Calu3 (cell line): ENCODE measurements at regions not wholly inside any gene's neighbourhood (a gene's known extent, or its start where the extent isn't known, plus 50 kb on each side); places are given as distances from the start of the nearest gene placed in this dataset.

Experiments used
- BruUV-seq: library from RNA; stranded (reverse); fragments of 400-500 nt; replicated peaks from 2 replicates; lab custom pipeline; 2021; lab: Mats Ljungman, UMichigan
- CTCF ChIA-PET: fragments of 300-600 bp; sonication (Branson Sonifier 250); formaldehyde crosslinking; loops from one replicate; lab custom pipeline; 2022; ENCODE audit warnings: antibody characterized with exemption; lab: Charles Lee
- DNase-seq: peaks from one replicate; pipeline ENCODE4 v3.0.0; 2022
- H3K27ac Mint-ChIP-seq: one replicate; pipeline ENCODE4 v1.8.0; 2022; ENCODE audit warnings: mixed read lengths; ENCODE audit not compliant: unreplicated experiment
- H3K27me3 Mint-ChIP-seq: one replicate; pipeline ENCODE4 v1.8.0; 2022; ENCODE audit warnings: mixed read lengths; ENCODE audit not compliant: unreplicated experiment
- H3K36me3 Mint-ChIP-seq: one replicate; pipeline ENCODE4 v1.8.0; 2022; ENCODE audit warnings: mild to moderate bottlenecking, moderate library complexity, mixed read lengths; ENCODE audit not compliant: insufficient read depth, unreplicated experiment
- H3K4me1 Mint-ChIP-seq: one replicate; pipeline ENCODE4 v1.8.0; 2022; ENCODE audit warnings: mild to moderate bottlenecking, low read depth, mixed read lengths; ENCODE audit not compliant: unreplicated experiment
- H3K4me3 Mint-ChIP-seq: one replicate; pipeline ENCODE4 v1.8.0; 2022; ENCODE audit warnings: mild to moderate bottlenecking, low read depth, moderate library complexity, mixed read lengths; ENCODE audit not compliant: unreplicated experiment
- H3K9me3 Mint-ChIP-seq: one replicate; pipeline ENCODE4 v1.8.0; 2022; ENCODE audit warnings: low read depth, mixed read lengths; ENCODE audit not compliant: unreplicated experiment
- CTCF ChIP-seq: fragments of 200-600 bp; IDR thresholded peaks from one replicate; pipeline ENCODE4 v1.8.0; 2022; ENCODE audit warnings: antibody characterized with exemption; ENCODE audit not compliant: unreplicated experiment
- intact Hi-C: fragments of 100-400 bp; cut with micrococcal nuclease; formaldehyde crosslinking; loops from one replicate; pipeline ENCODE4 v1.10.0; 2022; ENCODE audit not compliant: unreplicated experiment

GRCh38 chr1:241447031-241447644 is 72.4 kb downstream of the FH start:
- Mint-ChIP-seq H3K36me3 (no peaks in the 10 kb centered on the region), H3K27ac (no peak overlapping the region), H3K9me3 (peaks cover 6% of the 10 kb centered on the region), H3K4me3 (no peak overlapping the region), H3K27me3 (no peaks in the 10 kb centered on the region), H3K4me1 (peaks cover 8% of the 10 kb centered on the region)
- BruUV-seq: no TSS peak
- no peak for TF ChIP-seq CTCF
- CTCF ChIA-PET: no interaction called here
- DNase-seq: no peak
- intact Hi-C loops: no loop called here

- no peak for DNase-seq
- Mint-ChIP-seq H3K4me3 (no peak overlapping the region), H3K9me3 (peaks cover 6% of the 10 kb centered on the region), H3K27ac (no peak overlapping the region), H3K27me3 (no peaks in the 10 kb centered on the region), H3K36me3 (no peaks in the 10 kb centered on the region), H3K4me1 (peaks cover 8% of the 10 kb centered on the region)
- CTCF ChIA-PET: no interaction called here
- intact Hi-C loops: no loop called here
- BruUV-seq: no TSS peak
- TF ChIP-seq CTCF: no peak
These were observed 74.7 kb downstream of the FH start for GRCh38 chr1:241444836-241445235.

GRCh38 chr1:241443561-241443960 is 76.0 kb downstream of the FH start:
- DNase-seq: no peak
- no peak for TF ChIP-seq CTCF
- H3K27me3 Mint-ChIP-seq: no peaks in the 10 kb centered on the region
- peaks cover 6% of the 10 kb centered on the region for H3K9me3 Mint-ChIP-seq
- CTCF ChIA-PET: no interaction called here
- H3K36me3 Mint-ChIP-seq: no peaks in the 10 kb centered on the region
- peaks cover 6% of the 10 kb centered on the region for H3K4me1 Mint-ChIP-seq
- no peak overlapping the region for H3K27ac Mint-ChIP-seq
- intact Hi-C loops: no loop called here
- H3K4me3 Mint-ChIP-seq: no peak overlapping the region
- no TSS peak for BruUV-seq

- Mint-ChIP-seq H3K27me3 (no peaks in the 10 kb centered on the region), H3K4me1 (no peaks in the 10 kb centered on the region), H3K27ac (no peak overlapping the region), H3K9me3 (peaks cover 6% of the 10 kb centered on the region), H3K36me3 (no peaks in the 10 kb centered on the region), H3K4me3 (no peak overlapping the region)
- CTCF ChIA-PET: no interaction called here
- TF ChIP-seq CTCF: no peak
- BruUV-seq: no TSS peak
- intact Hi-C loops: no loop called here
- no peak for DNase-seq
These were observed 76.9 kb downstream of the FH start for GRCh38 chr1:241442686-241443085.
